ENCODE measurements at regions not wholly inside any gene's neighbourhood (a gene's known extent, or its start where the extent isn't known, plus 50 kb on each side); places are given as distances from the start of the nearest gene placed in this dataset.
"Not testable (repeated sequence)": the region's sequence is repeated elsewhere in the genome, so short reads cannot be mapped to it uniquely, and the experiment has no call there.

DNA sequence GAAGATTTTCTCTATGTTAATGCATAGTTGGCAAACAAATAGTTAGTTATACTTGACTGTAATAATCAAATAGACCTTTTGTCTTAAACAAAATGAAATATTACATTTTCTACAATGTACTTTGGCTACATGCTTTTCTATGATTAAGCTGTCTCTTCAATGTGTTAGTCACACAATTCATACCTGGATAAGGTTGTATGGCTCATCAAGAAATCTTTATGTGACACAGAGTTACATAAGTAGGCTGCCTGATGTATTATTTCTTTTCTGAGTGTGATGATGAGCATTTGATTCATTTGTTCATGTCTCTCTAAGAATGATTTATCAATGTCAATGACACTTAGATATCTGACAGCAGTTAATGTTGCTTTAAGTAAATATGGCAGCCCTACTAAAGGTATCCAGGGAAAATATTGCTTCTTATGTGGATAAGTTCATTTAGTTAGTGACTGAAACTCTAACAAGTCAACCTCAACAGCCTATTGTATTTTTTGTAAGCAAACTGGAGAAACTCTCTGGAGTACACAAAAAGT, 157.4 kb upstream of the SOX2 start:
- no peak overlapping the region for H3K27ac ChIP-seq
- DNase-seq (ENCODE audit: low read depth, low spot score), result peak; percentile 39

DNA sequence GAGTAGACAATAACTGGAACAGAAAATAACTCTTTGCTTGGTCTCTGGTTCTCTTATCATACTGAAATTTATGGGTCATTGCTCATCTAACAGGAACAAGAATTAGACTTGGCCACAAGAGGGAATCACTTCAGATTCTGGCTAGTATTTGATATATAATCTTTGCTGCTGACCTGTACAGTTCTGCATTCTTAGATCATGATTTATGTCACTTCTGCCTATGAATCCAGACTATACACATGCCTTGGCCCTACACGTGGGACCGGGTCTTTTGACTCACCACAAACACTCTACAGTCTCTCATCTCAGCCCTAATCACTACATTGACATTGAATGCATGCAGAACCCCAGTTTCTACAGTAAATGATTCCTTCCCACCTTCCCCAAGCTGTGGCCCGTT, 162.5 kb upstream of the SOX2 start:
- no peak for DNase-seq (ENCODE audit: low read depth, low spot score)
- no peak overlapping the region for H3K27ac ChIP-seq

DNA sequence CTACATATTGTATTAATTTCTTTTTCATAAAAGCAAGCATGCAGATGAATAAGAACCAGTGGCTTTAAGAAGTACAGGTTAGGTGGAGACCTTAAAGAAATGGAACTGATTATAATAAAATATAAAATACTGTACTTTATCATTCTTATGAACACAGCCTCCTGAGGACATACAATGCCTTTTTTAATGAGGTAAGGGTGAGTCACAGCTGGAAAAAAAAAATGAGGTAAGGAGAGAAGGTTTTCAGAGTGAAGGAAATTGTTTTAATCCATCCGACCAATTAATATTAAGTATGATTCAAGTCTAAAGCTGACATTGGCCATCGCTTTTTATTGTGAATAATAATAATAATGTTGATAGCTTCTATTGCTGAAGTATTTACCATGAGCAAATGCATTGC, 170.3 kb upstream of the SOX2 start:
- no peak overlapping the region for H3K27ac ChIP-seq
- DNase-seq (ENCODE audit: low read depth, low spot score), result no peak

DNA sequence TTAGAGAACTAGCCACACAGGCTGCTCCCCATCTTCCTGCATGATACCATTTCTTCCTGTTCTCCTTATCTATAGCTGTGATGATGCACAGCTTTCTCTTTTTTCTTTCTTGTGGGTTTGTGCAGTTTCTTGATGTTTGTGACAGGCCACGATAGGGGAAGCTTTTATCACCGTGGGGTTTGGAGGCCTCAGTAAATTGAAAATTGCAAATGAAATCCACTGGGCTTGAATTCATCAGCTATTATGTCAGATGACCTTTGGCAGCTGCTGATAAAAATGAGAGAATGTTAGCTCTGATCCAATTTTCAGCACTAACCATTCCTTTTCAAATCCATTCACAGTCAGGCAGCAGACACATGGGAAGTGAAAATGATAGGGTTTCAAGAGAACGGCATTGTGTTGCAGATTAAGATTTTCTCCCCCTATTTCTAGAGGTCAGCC, 176.9 kb upstream of the SOX2 start:
- H3K27ac ChIP-seq, result no peak overlapping the region
- no peak for DNase-seq (ENCODE audit: low read depth, low spot score)

DNA sequence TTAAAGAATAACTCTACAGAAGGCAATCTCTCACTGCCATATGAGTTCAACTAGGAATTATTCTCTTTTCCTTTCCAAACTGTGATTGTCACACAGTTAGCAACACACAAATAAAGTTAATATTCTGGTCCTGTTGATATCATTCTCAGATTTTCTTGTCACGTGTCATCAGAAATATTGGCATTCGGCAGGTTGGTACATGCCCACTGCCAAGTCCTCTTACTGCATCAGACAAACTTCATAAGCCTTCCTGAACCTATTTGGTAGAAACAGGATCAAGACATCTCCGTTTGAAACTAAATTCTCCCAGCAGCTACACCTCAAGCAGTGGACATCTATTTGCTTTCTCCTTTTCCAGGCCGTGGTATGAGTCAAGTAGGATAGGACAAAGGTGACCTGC, 177.9 kb upstream of the SOX2 start:
- no peak for DNase-seq (ENCODE audit: low read depth, low spot score)
- no peak overlapping the region for H3K27ac ChIP-seq

DNA sequence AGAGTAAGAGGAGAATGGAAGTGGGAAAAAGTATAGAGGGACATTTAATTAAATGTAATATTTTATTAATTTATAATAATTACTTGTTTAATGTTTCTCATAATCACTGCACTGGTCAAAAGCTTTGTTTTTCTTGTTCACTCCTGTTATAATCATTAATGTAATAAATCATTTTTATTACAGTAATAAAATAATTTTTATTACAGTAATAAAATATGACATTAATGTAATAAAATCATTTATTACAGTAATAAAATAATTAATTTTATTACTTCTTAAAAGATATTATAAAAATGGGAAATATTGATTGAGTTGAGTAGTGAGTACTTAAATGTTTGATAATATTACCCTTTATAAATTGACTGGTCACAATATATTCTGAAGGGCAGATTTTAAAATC, 181.1 kb upstream of the SOX2 start:
- no peak overlapping the region for H3K27ac ChIP-seq
- no peak for DNase-seq (ENCODE audit: low read depth, low spot score)

DNA sequence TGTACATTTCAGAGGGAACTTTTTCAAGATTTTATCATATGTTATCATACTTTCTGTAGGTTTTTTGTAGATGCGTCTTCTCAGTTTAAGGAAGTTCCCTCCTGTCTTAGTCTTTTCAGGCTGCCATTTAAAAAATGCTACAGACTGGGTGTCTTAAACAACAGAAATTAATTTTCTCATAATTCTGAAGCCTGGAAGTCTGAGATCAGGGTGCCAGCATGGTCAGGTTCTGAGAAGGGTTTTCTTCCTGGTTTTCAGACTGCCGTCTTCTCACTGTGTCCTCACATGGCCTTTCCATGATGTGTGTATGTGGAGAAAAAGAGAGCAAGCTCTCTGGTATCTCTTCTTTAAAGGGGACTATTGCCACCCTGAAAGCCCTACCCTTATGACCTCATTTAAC, 189.9 kb upstream of the SOX2 start:
- no peak for DNase-seq (ENCODE audit: low read depth, low spot score)
- no peak overlapping the region for H3K27ac ChIP-seq

DNA sequence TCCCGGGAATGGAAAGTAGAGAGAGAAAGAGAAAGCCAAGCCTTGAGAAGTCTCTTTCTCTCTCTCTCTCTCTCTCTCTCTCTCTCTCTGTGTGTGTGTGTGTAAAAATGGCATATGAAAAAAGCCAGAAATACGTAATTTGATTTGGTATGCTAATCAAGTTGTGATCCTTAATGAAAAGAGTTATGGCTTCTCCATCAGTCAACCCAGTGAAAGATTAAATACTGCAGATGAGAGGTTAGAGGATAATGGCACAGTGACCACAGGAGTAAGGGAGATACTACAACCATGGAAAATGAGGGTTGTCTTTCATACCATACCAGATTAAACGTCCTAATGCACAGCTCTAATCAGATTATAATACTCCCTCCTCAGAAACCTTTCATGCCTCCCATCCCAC, 193.5 kb upstream of the SOX2 start:
- DNase-seq (ENCODE audit: low read depth, low spot score), result no peak
- no peak overlapping the region for H3K27ac ChIP-seq

DNA sequence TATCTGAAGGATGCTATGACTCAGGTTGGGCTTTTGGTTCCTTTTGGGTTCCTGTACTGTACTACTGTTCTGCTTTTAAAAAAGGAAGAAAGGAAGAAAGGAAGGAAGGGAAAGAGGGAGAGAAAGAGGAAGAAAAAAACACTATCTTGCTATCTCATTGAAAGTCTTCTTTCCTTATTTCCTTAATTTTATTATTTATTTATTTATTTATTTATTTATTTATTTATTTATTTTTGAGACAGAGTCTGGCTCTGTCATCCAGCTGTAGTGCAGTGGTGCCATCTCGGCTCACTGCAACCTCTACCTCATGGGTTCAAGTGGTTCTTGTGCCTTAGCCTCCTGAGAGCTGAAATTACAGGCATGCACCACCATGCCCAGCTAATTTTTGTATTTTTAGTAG, 198.9 kb upstream of the SOX2 start:
- no peak for DNase-seq (ENCODE audit: low read depth, low spot score)
- H3K27ac ChIP-seq, result no peak overlapping the region

DNA sequence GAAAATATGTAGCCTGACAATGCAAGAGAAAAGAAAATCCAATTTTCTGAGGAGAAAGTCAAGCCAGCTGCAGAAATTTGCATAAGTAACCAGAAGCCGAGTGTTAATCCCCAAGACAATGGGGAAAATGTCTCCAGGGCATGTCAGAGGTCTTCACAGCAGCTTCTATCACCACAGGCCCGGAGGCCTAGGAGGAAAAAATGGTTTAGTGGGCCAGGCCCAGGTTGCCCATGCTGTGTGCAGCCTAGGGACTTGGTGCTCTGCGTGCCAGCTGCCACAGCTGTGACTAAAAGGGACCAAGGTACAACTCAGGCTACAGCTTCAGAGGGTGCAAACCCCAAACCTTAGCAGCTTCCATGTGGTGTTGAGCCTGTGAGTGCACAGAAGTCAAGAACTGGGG, 201.2 kb upstream of the SOX2 start:
- DNase-seq (ENCODE audit: low read depth, low spot score), result no peak
- H3K27ac ChIP-seq, result no peak overlapping the region

DNA sequence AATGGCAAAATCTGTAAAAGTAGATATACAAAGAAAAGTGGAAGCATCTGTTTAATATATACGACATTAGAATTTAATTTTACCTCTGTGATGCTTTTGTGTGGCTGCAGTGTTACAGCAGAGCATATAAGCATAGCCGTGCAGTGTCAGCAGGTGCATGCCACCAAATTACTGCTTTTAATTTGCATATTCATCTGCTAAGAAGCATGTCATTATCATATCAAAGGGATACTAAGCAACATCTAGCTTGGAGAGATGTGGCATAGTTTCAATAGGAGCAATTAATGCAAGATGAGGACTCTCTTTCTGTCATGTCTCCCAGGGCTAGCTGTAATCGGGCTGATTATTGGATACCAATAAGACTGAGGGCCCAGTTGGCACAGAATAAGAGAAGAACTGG, 214.4 kb upstream of the SOX2 start:
- H3K27ac ChIP-seq, result no peak overlapping the region
- DNase-seq (ENCODE audit: low read depth, low spot score), result no peak

DNA sequence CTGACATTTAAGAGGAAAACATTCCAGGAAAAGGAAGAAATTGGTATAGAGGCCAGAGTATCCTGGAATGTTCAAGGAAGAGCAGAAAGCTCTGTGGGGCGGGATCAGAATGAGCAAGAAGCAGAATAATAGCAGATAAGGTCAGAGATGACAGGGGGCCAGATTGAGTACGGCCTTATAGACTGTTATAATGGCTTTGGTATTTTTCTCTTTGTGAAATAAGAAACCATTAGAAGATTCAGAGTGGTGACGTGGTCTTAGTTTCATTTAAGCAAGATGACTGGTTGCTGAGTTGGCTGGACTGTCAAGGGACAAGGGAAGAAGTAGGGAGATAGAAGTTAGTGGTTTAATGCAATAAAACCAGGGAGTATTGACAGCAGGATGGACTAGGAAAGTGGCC, 218.3 kb upstream of the SOX2 start:
- no peak for DNase-seq (ENCODE audit: low read depth, low spot score)
- no peak overlapping the region for H3K27ac ChIP-seq

DNA sequence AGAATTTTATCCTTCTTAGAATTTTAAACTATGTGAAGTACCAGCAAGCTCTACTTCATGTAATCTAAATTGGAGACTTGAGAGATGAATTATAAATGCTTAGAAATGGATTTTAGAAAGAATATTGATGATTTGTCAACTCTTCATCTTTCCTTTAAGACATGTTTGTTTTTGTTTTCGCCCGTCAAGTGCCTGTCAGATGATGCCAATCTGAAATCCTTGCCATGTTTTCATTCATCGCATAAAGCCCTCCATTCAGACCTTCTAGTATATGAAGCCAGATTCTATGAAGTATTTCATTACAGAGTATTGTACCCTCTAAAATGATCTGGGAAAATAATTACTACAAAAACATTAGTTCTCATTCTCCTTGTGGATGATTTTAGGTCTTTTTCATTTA, 223.2 kb upstream of the SOX2 start:
- no peak overlapping the region for H3K27ac ChIP-seq
- DNase-seq (ENCODE audit: low read depth, low spot score), result no peak

DNA sequence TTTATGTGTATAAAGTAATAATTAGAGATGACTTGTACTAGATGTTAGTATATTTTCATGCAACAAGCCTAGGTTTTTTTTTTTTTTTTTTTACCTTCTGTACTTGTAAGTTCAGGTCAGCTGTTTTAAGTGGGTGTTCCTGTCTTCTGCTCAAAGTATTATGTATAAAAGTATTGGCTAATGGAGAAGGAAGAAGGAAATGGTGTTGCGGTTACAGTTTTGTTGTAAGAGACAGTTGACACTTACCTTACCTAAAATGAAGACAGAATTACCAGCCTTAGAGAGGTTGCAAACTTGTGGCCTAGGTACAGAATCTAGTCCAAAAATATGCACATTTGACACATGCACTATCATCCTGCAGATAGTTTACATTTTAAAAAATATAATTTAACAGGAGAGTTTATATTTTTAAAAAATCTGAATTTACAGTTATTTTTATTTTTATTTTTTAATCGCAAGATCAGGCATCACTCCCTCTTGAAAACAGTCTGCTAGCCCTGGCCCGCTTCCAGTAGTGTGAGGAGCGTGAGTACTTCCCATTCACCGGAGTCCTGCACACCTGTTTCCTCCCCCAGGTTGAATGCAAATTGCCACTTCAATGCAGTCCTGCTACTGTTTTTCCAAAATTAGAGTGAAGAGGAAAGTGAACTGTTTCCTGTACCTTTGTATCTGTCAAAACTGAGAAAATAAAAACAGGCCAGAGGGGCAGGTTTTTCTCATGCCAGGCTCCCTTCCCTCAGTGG, 224.3 kb upstream of the SOX2 start:
- H3K27ac ChIP-seq, result no peak overlapping the region
- DNase-seq (ENCODE audit: low read depth, low spot score), result no peak

DNA sequence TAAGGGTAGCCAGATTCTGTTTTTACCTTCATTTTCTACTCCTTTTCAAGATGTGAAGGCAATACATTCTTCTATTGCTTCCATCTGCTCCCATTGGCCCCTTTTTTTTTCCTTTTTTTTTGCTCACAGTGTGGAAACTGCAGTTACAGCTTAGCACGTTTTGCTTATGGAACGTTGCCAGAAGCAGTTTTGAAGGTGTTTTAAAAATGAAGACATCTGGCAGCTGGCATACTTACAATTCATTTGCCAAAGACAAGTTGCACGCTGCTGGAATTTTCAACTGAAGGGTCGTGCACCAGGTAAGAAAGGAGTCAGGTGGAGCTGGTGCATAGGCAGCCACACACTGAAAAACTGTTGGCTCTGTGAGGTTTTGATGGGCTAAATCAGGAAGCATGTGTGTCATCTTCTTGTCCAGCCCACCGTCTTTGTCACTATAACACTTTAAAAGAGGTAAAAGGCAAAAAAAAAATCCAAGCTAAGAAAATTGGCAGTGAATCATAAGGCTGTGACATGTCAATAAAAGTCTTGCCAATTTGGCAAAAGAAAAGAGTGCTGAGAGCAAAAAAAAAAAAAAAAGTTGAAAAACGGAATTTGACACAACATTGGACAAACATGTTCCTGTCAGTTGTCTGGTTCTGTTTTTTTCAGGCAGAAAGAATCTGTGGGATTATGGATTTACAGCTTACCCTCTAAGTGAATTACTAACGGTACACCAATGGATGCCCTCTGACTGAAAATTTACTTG, 225.4 kb upstream of the SOX2 start:
- no peak for DNase-seq (ENCODE audit: low read depth, low spot score)
- H3K27ac ChIP-seq, result no peak overlapping the region

DNA sequence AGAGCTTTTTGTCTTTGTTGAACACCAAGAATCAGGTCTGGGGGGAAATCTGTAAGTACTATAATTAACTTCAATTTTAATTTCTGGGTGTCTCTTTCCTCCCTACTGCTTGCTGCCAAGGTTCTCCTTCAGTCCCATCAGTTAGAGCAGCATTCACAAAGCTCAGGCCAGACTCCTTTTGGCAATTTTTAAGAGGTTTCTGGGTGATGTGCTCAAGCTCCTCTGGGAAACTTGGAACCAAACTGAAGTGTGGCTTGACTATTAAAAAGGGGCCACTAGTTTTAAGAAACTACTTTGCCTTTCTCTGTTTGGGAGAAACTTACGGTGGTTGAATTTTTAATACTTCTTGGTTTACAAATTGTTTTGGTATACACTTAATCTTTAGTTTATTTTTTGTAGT, 227.7 kb upstream of the SOX2 start:
- no peak overlapping the region for H3K27ac ChIP-seq
- DNase-seq (ENCODE audit: low read depth, low spot score), result no peak

DNA sequence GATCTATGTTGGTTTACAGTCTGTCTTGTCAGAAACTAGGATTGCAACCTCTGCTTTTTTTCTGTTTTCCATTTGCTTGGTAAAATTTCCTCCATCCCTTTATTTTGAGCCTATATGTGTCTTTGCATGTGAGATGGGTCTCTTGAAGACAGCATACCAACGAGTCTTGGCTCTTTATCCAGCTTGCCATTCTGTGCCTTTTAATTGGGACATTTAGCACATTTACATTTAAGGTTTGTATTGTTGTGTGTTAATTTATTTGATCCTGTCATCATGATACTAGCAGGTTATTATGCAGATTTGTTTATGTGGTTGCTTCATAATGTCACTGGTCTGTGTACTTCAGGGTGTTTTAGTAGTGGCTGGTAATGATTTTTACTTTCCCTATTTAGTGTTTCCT, 236.6 kb upstream of the SOX2 start:
- not testable (repeated sequence) for H3K27ac ChIP-seq; DNase-seq (ENCODE audit: low read depth, low spot score)

DNA sequence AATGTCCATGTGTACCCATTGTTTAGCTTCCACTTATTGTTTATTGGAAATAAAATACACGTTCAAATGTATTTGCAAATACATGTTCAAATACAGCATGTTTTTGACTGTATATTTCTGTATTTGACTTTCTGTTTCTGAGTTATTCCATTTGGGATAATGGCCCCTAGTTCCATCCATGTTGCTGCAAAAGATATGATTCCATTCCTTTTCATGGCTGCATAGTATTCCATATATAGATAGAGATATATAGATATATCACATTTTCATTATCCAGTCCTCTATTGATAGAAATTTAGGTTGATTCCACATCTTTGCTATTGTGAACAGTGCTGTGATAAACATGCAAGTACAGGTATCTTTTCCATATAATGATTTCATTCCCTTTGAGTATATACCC, 241.4 kb upstream of the SOX2 start:
- no peak overlapping the region for H3K27ac ChIP-seq
- DNase-seq (ENCODE audit: low read depth, low spot score), result no peak

DNA sequence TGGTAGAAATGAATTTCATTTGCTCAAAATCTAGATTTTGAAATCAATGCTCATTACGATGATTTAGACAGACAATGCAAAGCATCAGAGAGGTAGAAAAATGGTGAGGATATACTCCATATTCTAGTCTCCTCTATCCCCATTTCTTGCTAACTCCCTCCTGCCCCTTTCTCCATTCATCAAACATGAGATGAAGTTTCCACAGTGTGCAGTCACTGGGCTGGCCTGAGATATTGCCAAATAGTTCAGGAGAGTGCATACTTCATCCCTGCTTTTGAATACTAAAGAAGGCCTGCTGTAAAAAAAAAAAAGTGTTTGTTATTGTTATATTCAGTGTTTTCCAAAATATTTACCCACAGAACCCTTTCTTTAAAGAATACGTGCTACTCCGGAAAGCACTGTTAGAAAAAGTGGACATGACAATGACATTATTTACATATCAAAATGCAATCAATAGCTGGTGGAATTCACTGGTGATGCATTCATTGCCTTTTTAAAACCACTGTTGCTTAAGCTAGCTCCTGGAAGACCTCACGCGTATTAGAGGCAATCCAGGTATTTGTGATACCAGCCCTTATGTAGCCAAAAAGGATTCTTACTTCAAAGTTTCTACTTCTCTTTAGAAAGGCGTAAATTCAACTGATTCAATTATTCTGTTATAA, 247.6 kb upstream of the SOX2 start:
- no peak overlapping the region for H3K27ac ChIP-seq
- no peak for DNase-seq (ENCODE audit: low read depth, low spot score)

DNA sequence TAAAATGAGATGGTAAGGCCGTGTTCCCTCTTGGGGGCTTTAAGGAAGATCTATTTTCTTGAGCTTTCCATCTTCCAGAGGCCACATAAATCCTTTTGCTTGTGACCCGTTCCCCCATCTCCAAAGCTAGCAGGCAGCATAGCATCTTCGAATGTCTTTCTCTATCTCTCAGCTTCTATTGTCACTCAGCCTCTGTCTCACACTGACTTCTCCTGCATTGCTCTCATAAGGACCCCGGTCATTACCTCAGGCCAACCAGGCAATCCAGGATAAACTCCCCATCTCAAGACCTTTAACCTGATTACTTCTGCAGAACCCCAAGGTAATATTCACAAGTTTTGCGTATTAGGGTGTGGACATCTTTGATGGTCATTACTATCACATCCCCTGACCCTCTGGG, 250.3 kb upstream of the SOX2 start:
- no peak overlapping the region for H3K27ac ChIP-seq
- DNase-seq (ENCODE audit: low read depth, low spot score), result no peak

DNA sequence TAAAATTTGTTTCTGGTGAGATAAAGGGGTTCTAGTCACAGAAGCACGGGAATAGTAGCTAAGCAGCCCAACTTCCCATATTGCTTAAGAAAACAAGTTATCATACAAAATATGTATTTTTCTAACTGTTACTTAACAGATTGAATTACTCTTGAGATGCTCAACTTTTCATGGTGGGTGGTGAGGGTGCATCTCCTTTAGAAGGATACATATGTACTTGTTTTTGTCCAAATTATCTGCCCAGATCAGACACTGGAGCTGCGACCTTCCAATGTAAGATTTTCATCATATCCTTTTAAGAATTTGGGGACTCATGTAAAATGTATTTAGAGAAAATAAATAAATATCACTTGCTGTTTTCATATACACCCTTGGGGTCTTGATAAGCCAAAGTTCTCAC, 252.2 kb upstream of the SOX2 start:
- no peak for DNase-seq (ENCODE audit: low read depth, low spot score)
- H3K27ac ChIP-seq, result no peak overlapping the region
